DOHH2 (cell line): ENCODE measurements at regions not wholly inside any gene's neighbourhood (a gene's known extent, or its start where the extent isn't known, plus 50 kb on each side); places are given as distances from the start of the nearest gene placed in this dataset.

Source experiments
- H3F3A ChIP-seq: fragments of 200-600 bp; sonication (generic), shearing (Covaris generic); 2 replicates; pipeline ENCODE4 v1.6.0; 2016; ENCODE audit warnings: antibody characterized with exemption, mild to moderate bottlenecking; ENCODE audit not compliant: control insufficient read depth, insufficient read depth
- H3K27ac ChIP-seq: fragments of 200-600 bp; sonication (generic); 2 replicates; pipeline ENCODE4 v1.5.1; 2014; ENCODE audit warnings: low read depth, mild to moderate bottlenecking, low read length, moderate library complexity
- H3K27me3 ChIP-seq: fragments of 200-600 bp; sonication (generic); 2 replicates; pipeline ENCODE4 v1.6.1; 2014; ENCODE audit warnings: mild to moderate bottlenecking, low read length, mixed read lengths; ENCODE audit not compliant: control insufficient read depth
- H3K36me3 ChIP-seq: fragments of 200-600 bp; sonication (generic); 2 replicates; pipeline ENCODE4 v1.6.1; 2014; ENCODE audit warnings: mild to moderate bottlenecking, low read length, moderate library complexity, mixed read lengths; ENCODE audit not compliant: control insufficient read depth
- H3K4me1 ChIP-seq: fragments of 200-600 bp; sonication (generic); 2 replicates; pipeline ENCODE4 v1.6.1; 2014; ENCODE audit warnings: mild to moderate bottlenecking, low read length, mixed read lengths; ENCODE audit not compliant: control insufficient read depth
- H3K4me2 ChIP-seq: fragments of 200-600 bp; sonication (generic); 2 replicates; pipeline ENCODE4 v1.6.0; 2014; ENCODE audit warnings: mild to moderate bottlenecking, low read length, moderate library complexity
- H3K4me3 ChIP-seq: fragments of 200-600 bp; sonication (generic); 2 replicates; pipeline ENCODE4 v1.5.1; 2014; ENCODE audit warnings: mild to moderate bottlenecking, low read length, mixed read lengths
- H3K79me2 ChIP-seq: fragments of 200-600 bp; sonication (generic); 2 replicates; pipeline ENCODE4 v1.6.1; 2014; ENCODE audit warnings: mild to moderate bottlenecking, low read length, mixed read lengths; ENCODE audit not compliant: control insufficient read depth
- H3K9me2 ChIP-seq: fragments of 200-600 bp; sonication (generic); replicated peaks from 2 replicates; pipeline ENCODE4 v1.6.1; 2014; ENCODE audit warnings: mild to moderate bottlenecking, low read length, mixed read lengths; ENCODE audit not compliant: control insufficient read depth
- H3K9me3 ChIP-seq: fragments of 200-600 bp; sonication (generic); 2 replicates; pipeline ENCODE4 v1.6.1; 2014; ENCODE audit warnings: antibody characterized with exemption, low read length, mixed read lengths; ENCODE audit not compliant: control insufficient read depth, insufficient read depth
- H4K20me1 ChIP-seq: fragments of 200-600 bp; sonication (generic); 2 replicates; pipeline ENCODE4 v1.6.0; 2014; ENCODE audit warnings: low read depth, mild to moderate bottlenecking, antibody characterized with exemption, low read length, moderate library complexity; ENCODE audit not compliant: control insufficient read depth, insufficient read depth
- CTCF ChIP-seq: fragments of 200-600 bp; sonication (generic); IDR thresholded peaks from one replicate; pipeline ENCODE4 v1.5.1; 2014; ENCODE audit warnings: antibody characterized with exemption, mild to moderate bottlenecking, low read depth, low read length; ENCODE audit not compliant: poor library complexity, severe bottlenecking
- EZH2phosphoT487 ChIP-seq: fragments of 200-600 bp; sonication (generic); IDR thresholded peaks from 2 replicates; pipeline ENCODE4 v1.6.1; 2017; ENCODE audit warnings: borderline replicate concordance, mild to moderate bottlenecking, antibody characterized with exemption, low read length, moderate library complexity, mixed read lengths

GRCh38 chr12:92505254-92506231 is 197.2 kb upstream of the PLEKHG7 start:
- Histone ChIP-seq H3K27ac (peak overlapping the region; percentile 34), H3K36me3 (no peaks in the 10 kb centered on the region), H3K4me3 (peak overlapping the region; percentile 66), H4K20me1 (no peaks in the 10 kb centered on the region), H3K4me1 (peaks cover 44% of the 10 kb centered on the region), H3K27me3 (no peaks in the 10 kb centered on the region), H3K9me3 (peaks cover 3% of the 10 kb centered on the region; the same call in 1 of the 2 replicates), H3F3A (no peaks in the 10 kb centered on the region), H3K4me2 (peak overlapping the region; percentile 71), H3K79me2 (no peaks in the 10 kb centered on the region), H3K9me2 (no peaks in the 10 kb centered on the region)
- TF ChIP-seq EZH2phosphoT487 (no peak), CTCF (no peak)

- H3K4me1 ChIP-seq = peaks cover 44% of the 10 kb centered on the region
- no peaks in the 10 kb centered on the region for H3K27me3 ChIP-seq
- no peak for TF ChIP-seq CTCF
- no peak for TF ChIP-seq EZH2phosphoT487
- H3K27ac ChIP-seq = no peak overlapping the region
- H3K36me3 ChIP-seq = no peaks in the 10 kb centered on the region
- H3K79me2 ChIP-seq = no peaks in the 10 kb centered on the region
- peaks cover 3% of the 10 kb centered on the region; the same call in 1 of the 2 replicates for H3K9me3 ChIP-seq
- no peaks in the 10 kb centered on the region for H3F3A ChIP-seq
- H3K4me2 ChIP-seq = no peak overlapping the region; the same call in 1 of the 2 replicates
- no peaks in the 10 kb centered on the region for H3K9me2 ChIP-seq
- H4K20me1 ChIP-seq = no peaks in the 10 kb centered on the region
- H3K4me3 ChIP-seq = no peak overlapping the region
These were observed 198.2 kb upstream of the PLEKHG7 start for GRCh38 chr12:92504594-92504981.

GRCh38 chr12:92503971-92504593 is 198.7 kb upstream of the PLEKHG7 start:
- Histone ChIP-seq H3K9me3 (no peaks in the 10 kb centered on the region), H3K27ac (no peak overlapping the region), H3K9me2 (no peaks in the 10 kb centered on the region), H3K4me2 (peak overlapping the region; percentile 61), H3K4me1 (peaks cover 44% of the 10 kb centered on the region), H3F3A (no peaks in the 10 kb centered on the region), H3K27me3 (no peaks in the 10 kb centered on the region), H3K4me3 (peak overlapping the region; percentile 30; the same call in 1 of the 2 replicates), H3K79me2 (no peaks in the 10 kb centered on the region), H3K36me3 (no peaks in the 10 kb centered on the region), H4K20me1 (no peaks in the 10 kb centered on the region)
- TF ChIP-seq CTCF (no peak), EZH2phosphoT487 (no peak)
